ENCODE measurements at regions not wholly inside any gene's neighbourhood (a gene's known extent, or its start where the extent isn't known, plus 50 kb on each side); places are given as distances from the start of the nearest gene placed in this dataset.

GRCh38 chr7:131889572-131890150 lies 333.2 kb upstream of the PODXL start:
- no peak overlapping the region for H4K91ac ChIP-seq (ENCODE audit: insufficient read depth, low read depth, low read length)
- no peak overlapping the region for H3K18ac ChIP-seq (ENCODE audit: low read depth, low read length)
- no peak overlapping the region for H2AFZ ChIP-seq (replicated peaks; ENCODE audit: low read length, poor library complexity)
- H4K20me1 ChIP-seq (ENCODE audit: insufficient read depth, low read length), result no peaks in the 10 kb centered on the region
- H3K4me2 ChIP-seq (ENCODE audit: low read depth, low read length), result no peak overlapping the region
- no peak overlapping the region for H3K4me3 ChIP-seq (ENCODE audit: insufficient read depth, low read depth, low read length)
- no peak overlapping the region for H2AK5ac ChIP-seq (ENCODE audit: low read depth, low read length)
- H3K4ac ChIP-seq (ENCODE audit: low read depth, low read length), result no peak overlapping the region
- no peaks in the 10 kb centered on the region for H3K9me1 ChIP-seq (ENCODE audit: insufficient read depth, low read length)
- H3K9ac ChIP-seq (ENCODE audit: low read depth, low read length), result no peak overlapping the region
- ChIA-PET POLR2A (ENCODE audit: unreplicated experiment) (no interaction called here), CTCF (no interaction called here)
- H4K5ac ChIP-seq (ENCODE audit: low read depth, low read length), result no peak overlapping the region
- H3K14ac ChIP-seq (replicated peaks; ENCODE audit: low read depth, low read length), result no peak overlapping the region
- TF ChIP-seq RFX5 (IDR thresholded peaks at IDR 0.05; ENCODE audit: low read depth, low read length), result no peak
- in situ Hi-C loops (cut with MboI; ENCODE audit: low sequenced_read_pairs) (no loop called here), intact Hi-C loops (cut with micrococcal nuclease) (no loop called here), dilution Hi-C loops (cut with HindIII; ENCODE audit: low sequenced_read_pairs, unreplicated experiment) (no loop called here)
- no peak overlapping the region for H2BK120ac ChIP-seq (ENCODE audit: low read depth, low read length)
- H2BK20ac ChIP-seq (ENCODE audit: low read depth, low read length), result no peak overlapping the region
- H3K23ac ChIP-seq (ENCODE audit: low read depth, low read length), result no peak overlapping the region
- ATAC-seq (ENCODE audit: low read depth) (no peak), DNase-seq (no peak)
- H3K4me1 ChIP-seq (ENCODE audit: control insufficient read depth, insufficient read depth, low read length), result no peaks in the 10 kb centered on the region
- no peaks in the 10 kb centered on the region; the same call in 1 of the 2 replicates for H3K9me3 ChIP-seq (ENCODE audit: control insufficient read depth, insufficient read depth, low read length)
- no peaks in the 10 kb centered on the region for H3K79me1 ChIP-seq (ENCODE audit: low read depth in 1 of 2, low read length in 2 of 2)
- no peaks in the 10 kb centered on the region for H3K27me3 ChIP-seq (ENCODE audit: control insufficient read depth, insufficient read depth, low read length)
- no peak overlapping the region for H2BK15ac ChIP-seq (ENCODE audit: low read depth, low read length)
- H3K56ac ChIP-seq (ENCODE audit: extremely low read depth, insufficient read depth, low read length), result no peak overlapping the region
- no peaks in the 10 kb centered on the region for H3K36me3 ChIP-seq (ENCODE audit: control insufficient read depth, insufficient read depth, low read length)
- no peak overlapping the region for H2AK9ac ChIP-seq (replicated peaks; ENCODE audit: low read depth, low read length, poor library complexity)
- H4K8ac ChIP-seq (ENCODE audit: low read depth in 2 of 2, low read length in 2 of 2), result no peak overlapping the region
- BruUV-seq (replicated peaks), result no TSS peak
- H3K27ac ChIP-seq (ENCODE audit: insufficient read depth, low read length), result no peak overlapping the region
- WGBS, 2 experiments (ENCODE audit: extremely low coverage in 2 of 2, insufficient read length in 1 of 2), result 80% methylated on average over 1 of the region's 4 CpGs; no CpG with 5 or more reads in 1 of the 2 experiments
- no peak overlapping the region for H2BK5ac ChIP-seq (ENCODE audit: low read depth, low read length, poor library complexity, severe bottlenecking)

Data from IMR-90 (cell line).